ENCODE measurements at regions not wholly inside any gene's neighbourhood (a gene's known extent, or its start where the extent isn't known, plus 50 kb on each side); places are given as distances from the start of the nearest gene placed in this dataset.

DNA sequence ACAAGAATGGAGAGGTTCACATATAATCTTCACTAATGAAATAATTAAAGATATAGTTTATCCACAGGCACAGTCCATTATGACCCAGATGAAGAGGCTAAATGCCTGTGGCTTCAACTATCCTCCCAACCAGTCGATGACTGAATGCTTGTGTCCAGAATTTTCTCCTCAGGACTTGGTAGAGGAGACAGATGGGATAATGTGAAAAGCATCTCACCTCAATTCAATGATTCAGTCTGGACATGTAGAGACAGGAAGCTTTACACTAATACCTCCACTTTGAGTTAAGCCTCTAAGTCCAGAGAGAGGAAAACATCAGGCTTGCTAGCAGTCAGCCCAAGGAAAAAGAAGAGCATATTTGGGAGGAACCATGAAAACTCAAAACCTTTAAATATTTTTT is 59.1 kb upstream of the COL1A2 start:
- no peak overlapping the region for H3K4me2 ChIP-seq
- H3K4me1 Mint-ChIP-seq = peaks cover 6% of the 10 kb centered on the region
- no peak overlapping the region for H3K4me3 ChIP-seq
- no peaks in the 10 kb centered on the region for H3K79me2 ChIP-seq (replicated peaks; ENCODE audit: insufficient read depth)
- H3K9me3 Mint-ChIP-seq = no peaks in the 10 kb centered on the region
- no peaks in the 10 kb centered on the region for H4K20me1 ChIP-seq (replicated peaks; ENCODE audit: insufficient read depth)
- no peak overlapping the region for H3K27ac Mint-ChIP-seq
- no peaks in the 10 kb centered on the region for H3K27me3 ChIP-seq (ENCODE audit: insufficient read depth)
- H2AFZ ChIP-seq = no peak overlapping the region
- H3F3A ChIP-seq (replicated peaks; ENCODE audit: low read depth) = no peaks in the 10 kb centered on the region
- no peaks in the 10 kb centered on the region for H3K4me1 ChIP-seq (ENCODE audit: insufficient read depth)
- no peak for TF ChIP-seq CREB1 (CRISPR knock-in tag; IDR thresholded peaks at IDR 0.05; ENCODE audit: low read depth)
- no peak for TF ChIP-seq ZNF114 (CRISPR knock-in tag; IDR thresholded peaks at IDR 0.05)
- TF ChIP-seq, protein P1, sequence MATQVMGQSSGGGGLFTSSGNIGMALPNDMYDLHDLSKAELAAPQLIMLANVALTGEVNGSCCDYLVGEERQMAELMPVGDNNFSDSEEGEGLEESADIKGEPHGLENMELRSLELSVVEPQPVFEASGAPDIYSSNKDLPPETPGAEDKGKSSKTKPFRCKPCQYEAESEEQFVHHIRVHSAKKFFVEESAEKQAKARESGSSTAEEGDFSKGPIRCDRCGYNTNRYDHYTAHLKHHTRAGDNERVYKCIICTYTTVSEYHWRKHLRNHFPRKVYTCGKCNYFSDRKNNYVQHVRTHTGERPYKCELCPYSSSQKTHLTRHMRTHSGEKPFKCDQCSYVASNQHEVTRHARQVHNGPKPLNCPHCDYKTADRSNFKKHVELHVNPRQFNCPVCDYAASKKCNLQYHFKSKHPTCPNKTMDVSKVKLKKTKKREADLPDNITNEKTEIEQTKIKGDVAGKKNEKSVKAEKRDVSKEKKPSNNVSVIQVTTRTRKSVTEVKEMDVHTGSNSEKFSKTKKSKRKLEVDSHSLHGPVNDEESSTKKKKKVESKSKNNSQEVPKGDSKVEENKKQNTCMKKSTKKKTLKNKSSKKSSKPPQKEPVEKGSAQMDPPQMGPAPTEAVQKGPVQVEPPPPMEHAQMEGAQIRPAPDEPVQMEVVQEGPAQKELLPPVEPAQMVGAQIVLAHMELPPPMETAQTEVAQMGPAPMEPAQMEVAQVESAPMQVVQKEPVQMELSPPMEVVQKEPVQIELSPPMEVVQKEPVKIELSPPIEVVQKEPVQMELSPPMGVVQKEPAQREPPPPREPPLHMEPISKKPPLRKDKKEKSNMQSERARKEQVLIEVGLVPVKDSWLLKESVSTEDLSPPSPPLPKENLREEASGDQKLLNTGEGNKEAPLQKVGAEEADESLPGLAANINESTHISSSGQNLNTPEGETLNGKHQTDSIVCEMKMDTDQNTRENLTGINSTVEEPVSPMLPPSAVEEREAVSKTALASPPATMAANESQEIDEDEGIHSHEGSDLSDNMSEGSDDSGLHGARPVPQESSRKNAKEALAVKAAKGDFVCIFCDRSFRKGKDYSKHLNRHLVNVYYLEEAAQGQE (IDR thresholded peaks at IDR 0.05; ENCODE audit: unreplicated experiment) = no peak
- no peak for TF ChIP-seq POLR2AphosphoS5 (IDR thresholded peaks at IDR 0.05; ENCODE audit: low read depth)
- no peak for TF ChIP-seq EZH2phosphoT487 (IDR thresholded peaks at IDR 0.05; ENCODE audit: unreplicated experiment)
- TF ChIP-seq ZNF331 (CRISPR knock-in tag; IDR thresholded peaks at IDR 0.05; ENCODE audit: low read depth) = no peak
- ATAC-seq (no peak), DNase-seq (ENCODE audit: low spot score) (no peak)
- H3K9me2 ChIP-seq (ENCODE audit: insufficient read depth) = no peaks in the 10 kb centered on the region
- H3K4me3 Mint-ChIP-seq = no peak overlapping the region
- no peaks in the 10 kb centered on the region for H3K36me3 ChIP-seq (ENCODE audit: insufficient read depth)
- H3K36me3 Mint-ChIP-seq (ENCODE audit: low read depth) = no peaks in the 10 kb centered on the region
- H3K27ac ChIP-seq (ENCODE audit: low read depth) = no peak overlapping the region
- H3K27me3 Mint-ChIP-seq (ENCODE audit: insufficient read depth, low read depth, poor library complexity) = no peaks in the 10 kb centered on the region

DNA sequence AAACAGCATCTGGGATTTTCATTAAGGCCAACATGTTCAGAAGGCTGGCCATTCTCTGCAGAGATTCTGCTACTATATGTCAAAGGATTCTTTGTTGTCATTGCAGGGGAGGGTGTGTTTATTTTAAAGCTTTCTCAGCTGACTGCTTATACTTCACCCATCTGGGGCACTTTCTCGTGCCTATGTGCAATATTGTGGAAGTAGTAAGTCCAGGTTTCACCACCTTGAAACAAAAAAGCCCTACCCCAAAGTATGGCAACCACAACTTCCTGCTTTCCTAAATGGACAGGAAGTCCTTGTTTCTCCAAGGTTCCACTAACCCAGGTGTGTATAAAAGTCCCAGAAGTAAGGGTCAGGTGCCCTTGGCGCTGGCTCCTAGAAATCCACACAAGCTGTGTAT is 58.7 kb upstream of the COL1A2 start:
- no peaks in the 10 kb centered on the region for H3F3A ChIP-seq (replicated peaks; ENCODE audit: low read depth)
- ATAC-seq (no peak), DNase-seq (ENCODE audit: low spot score) (no peak)
- H3K27ac ChIP-seq (ENCODE audit: low read depth) = no peak overlapping the region
- no peaks in the 10 kb centered on the region for H3K4me1 ChIP-seq (ENCODE audit: insufficient read depth)
- no peaks in the 10 kb centered on the region for H4K20me1 ChIP-seq (replicated peaks; ENCODE audit: insufficient read depth)
- Mint-ChIP-seq H3K36me3 (ENCODE audit: low read depth) (no peaks in the 10 kb centered on the region), H3K27ac (no peak overlapping the region), H3K4me1 (peaks cover 1% of the 10 kb centered on the region; the same call in 2 of the 3 replicates), H3K9me3 (no peaks in the 10 kb centered on the region), H3K27me3 (ENCODE audit: insufficient read depth, low read depth, poor library complexity) (no peaks in the 10 kb centered on the region), H3K4me3 (no peak overlapping the region)
- no peak overlapping the region; the same call in 1 of the 2 replicates for H2AFZ ChIP-seq
- no peaks in the 10 kb centered on the region for H3K36me3 ChIP-seq (ENCODE audit: insufficient read depth)
- TF ChIP-seq NANOG (IDR thresholded peaks at IDR 0.05; ENCODE audit: borderline replicate concordance) (no peak), JUNB (IDR thresholded peaks at IDR 0.05; ENCODE audit: unreplicated experiment) (no peak), EZH2phosphoT487 (IDR thresholded peaks at IDR 0.05; ENCODE audit: unreplicated experiment) (no peak), POLR2AphosphoS5 (IDR thresholded peaks at IDR 0.05; ENCODE audit: low read depth) (no peak), CREB1 (CRISPR knock-in tag; IDR thresholded peaks at IDR 0.05; ENCODE audit: low read depth) (no peak), ZNF114 (CRISPR knock-in tag; IDR thresholded peaks at IDR 0.05) (no peak)
- TF ChIP-seq, protein P2, sequence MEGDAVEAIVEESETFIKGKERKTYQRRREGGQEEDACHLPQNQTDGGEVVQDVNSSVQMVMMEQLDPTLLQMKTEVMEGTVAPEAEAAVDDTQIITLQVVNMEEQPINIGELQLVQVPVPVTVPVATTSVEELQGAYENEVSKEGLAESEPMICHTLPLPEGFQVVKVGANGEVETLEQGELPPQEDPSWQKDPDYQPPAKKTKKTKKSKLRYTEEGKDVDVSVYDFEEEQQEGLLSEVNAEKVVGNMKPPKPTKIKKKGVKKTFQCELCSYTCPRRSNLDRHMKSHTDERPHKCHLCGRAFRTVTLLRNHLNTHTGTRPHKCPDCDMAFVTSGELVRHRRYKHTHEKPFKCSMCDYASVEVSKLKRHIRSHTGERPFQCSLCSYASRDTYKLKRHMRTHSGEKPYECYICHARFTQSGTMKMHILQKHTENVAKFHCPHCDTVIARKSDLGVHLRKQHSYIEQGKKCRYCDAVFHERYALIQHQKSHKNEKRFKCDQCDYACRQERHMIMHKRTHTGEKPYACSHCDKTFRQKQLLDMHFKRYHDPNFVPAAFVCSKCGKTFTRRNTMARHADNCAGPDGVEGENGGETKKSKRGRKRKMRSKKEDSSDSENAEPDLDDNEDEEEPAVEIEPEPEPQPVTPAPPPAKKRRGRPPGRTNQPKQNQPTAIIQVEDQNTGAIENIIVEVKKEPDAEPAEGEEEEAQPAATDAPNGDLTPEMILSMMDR (conservative IDR thresholded peaks at IDR 0.05; ENCODE audit: low read depth in 2 of 2) = no peak
- TF ChIP-seq, protein P3, sequence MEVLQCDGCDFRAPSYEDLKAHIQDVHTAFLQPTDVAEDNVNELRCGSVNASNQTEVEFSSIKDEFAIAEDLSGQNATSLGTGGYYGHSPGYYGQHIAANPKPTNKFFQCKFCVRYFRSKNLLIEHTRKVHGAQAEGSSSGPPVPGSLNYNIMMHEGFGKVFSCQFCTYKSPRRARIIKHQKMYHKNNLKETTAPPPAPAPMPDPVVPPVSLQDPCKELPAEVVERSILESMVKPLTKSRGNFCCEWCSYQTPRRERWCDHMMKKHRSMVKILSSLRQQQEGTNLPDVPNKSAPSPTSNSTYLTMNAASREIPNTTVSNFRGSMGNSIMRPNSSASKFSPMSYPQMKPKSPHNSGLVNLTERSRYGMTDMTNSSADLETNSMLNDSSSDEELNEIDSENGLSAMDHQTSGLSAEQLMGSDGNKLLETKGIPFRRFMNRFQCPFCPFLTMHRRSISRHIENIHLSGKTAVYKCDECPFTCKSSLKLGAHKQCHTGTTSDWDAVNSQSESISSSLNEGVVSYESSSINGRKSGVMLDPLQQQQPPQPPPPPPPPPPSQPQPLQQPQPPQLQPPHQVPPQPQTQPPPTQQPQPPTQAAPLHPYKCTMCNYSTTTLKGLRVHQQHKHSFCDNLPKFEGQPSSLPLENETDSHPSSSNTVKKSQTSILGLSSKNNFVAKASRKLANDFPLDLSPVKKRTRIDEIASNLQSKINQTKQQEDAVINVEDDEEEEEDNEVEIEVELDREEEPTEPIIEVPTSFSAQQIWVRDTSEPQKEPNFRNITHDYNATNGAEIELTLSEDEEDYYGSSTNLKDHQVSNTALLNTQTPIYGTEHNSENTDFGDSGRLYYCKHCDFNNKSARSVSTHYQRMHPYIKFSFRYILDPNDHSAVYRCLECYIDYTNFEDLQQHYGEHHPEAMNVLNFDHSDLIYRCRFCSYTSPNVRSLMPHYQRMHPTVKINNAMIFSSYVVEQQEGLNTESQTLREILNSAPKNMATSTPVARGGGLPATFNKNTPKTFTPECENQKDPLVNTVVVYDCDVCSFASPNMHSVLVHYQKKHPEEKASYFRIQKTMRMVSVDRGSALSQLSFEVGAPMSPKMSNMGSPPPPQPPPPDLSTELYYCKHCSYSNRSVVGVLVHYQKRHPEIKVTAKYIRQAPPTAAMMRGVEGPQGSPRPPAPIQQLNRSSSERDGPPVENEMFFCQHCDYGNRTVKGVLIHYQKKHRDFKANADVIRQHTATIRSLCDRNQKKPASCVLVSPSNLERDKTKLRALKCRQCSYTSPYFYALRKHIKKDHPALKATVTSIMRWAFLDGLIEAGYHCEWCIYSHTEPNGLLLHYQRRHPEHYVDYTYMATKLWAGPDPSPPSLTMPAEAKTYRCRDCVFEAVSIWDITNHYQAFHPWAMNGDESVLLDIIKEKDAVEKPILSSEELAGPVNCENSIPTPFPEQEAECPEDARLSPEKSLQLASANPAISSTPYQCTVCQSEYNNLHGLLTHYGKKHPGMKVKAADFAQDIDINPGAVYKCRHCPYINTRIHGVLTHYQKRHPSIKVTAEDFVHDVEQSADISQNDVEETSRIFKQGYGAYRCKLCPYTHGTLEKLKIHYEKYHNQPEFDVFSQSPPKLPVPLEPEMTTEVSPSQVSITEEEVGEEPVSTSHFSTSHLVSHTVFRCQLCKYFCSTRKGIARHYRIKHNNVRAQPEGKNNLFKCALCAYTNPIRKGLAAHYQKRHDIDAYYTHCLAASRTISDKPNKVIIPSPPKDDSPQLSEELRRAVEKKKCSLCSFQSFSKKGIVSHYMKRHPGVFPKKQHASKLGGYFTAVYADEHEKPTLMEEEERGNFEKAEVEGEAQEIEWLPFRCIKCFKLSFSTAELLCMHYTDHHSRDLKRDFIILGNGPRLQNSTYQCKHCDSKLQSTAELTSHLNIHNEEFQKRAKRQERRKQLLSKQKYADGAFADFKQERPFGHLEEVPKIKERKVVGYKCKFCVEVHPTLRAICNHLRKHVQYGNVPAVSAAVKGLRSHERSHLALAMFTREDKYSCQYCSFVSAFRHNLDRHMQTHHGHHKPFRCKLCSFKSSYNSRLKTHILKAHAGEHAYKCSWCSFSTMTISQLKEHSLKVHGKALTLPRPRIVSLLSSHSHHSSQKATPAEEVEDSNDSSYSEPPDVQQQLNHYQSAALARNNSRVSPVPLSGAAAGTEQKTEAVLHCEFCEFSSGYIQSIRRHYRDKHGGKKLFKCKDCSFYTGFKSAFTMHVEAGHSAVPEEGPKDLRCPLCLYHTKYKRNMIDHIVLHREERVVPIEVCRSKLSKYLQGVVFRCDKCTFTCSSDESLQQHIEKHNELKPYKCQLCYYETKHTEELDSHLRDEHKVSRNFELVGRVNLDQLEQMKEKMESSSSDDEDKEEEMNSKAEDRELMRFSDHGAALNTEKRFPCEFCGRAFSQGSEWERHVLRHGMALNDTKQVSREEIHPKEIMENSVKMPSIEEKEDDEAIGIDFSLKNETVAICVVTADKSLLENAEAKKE (CRISPR knock-in tag; IDR thresholded peaks at IDR 0.05) = no peak
- no peak overlapping the region for H3K4me2 ChIP-seq
- H3K4me3 ChIP-seq = no peak overlapping the region
- H3K27me3 ChIP-seq (ENCODE audit: insufficient read depth) = no peaks in the 10 kb centered on the region
- no peaks in the 10 kb centered on the region for H3K79me2 ChIP-seq (replicated peaks; ENCODE audit: insufficient read depth)
- H3K9me2 ChIP-seq (ENCODE audit: insufficient read depth) = no peaks in the 10 kb centered on the region
